ENCODE measurements at regions not wholly inside any gene's neighbourhood (a gene's known extent, or its start where the extent isn't known, plus 50 kb on each side); places are given as distances from the start of the nearest gene placed in this dataset.

DNA sequence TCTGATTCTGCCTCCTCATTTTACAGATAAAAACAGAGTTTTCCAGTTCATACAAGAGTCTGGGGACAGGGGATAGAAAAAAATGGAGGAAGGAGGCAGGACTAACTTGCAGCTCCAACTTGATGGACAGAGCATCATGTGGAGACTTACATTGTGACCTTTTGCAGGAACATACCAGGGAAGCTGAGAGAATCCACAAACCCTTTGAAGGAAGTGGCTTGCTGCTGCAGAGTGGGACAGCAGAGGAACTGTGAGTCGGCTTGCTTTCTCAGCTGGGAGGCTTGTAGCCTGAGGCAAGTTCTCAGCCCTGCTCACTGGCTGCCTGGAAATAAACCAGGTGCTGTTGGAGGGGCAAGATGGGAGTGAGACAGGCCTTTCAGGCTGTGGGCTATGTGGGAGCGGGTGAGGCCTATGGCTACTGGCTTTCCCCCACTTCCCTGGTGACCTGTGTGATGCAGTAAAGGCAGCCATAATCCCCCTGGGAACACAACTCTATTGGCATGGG, 614.4 kb downstream of the KCTD12 start:
- no peak for TF ChIP-seq EZH2phosphoT487 (IDR thresholded peaks at IDR 0.05; ENCODE audit: low read depth)
- TF ChIP-seq, protein P1, sequence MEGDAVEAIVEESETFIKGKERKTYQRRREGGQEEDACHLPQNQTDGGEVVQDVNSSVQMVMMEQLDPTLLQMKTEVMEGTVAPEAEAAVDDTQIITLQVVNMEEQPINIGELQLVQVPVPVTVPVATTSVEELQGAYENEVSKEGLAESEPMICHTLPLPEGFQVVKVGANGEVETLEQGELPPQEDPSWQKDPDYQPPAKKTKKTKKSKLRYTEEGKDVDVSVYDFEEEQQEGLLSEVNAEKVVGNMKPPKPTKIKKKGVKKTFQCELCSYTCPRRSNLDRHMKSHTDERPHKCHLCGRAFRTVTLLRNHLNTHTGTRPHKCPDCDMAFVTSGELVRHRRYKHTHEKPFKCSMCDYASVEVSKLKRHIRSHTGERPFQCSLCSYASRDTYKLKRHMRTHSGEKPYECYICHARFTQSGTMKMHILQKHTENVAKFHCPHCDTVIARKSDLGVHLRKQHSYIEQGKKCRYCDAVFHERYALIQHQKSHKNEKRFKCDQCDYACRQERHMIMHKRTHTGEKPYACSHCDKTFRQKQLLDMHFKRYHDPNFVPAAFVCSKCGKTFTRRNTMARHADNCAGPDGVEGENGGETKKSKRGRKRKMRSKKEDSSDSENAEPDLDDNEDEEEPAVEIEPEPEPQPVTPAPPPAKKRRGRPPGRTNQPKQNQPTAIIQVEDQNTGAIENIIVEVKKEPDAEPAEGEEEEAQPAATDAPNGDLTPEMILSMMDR (IDR thresholded peaks at IDR 0.05; ENCODE audit: low read depth, low read length): no peak
